ENCODE measurements at regions not wholly inside any gene's neighbourhood (a gene's known extent, or its start where the extent isn't known, plus 50 kb on each side); places are given as distances from the start of the nearest gene placed in this dataset.

GRCh38 chr11:23453522-23453921, 593.2 kb upstream of the CCDC179 start:
- TF ChIP-seq, protein P1, sequence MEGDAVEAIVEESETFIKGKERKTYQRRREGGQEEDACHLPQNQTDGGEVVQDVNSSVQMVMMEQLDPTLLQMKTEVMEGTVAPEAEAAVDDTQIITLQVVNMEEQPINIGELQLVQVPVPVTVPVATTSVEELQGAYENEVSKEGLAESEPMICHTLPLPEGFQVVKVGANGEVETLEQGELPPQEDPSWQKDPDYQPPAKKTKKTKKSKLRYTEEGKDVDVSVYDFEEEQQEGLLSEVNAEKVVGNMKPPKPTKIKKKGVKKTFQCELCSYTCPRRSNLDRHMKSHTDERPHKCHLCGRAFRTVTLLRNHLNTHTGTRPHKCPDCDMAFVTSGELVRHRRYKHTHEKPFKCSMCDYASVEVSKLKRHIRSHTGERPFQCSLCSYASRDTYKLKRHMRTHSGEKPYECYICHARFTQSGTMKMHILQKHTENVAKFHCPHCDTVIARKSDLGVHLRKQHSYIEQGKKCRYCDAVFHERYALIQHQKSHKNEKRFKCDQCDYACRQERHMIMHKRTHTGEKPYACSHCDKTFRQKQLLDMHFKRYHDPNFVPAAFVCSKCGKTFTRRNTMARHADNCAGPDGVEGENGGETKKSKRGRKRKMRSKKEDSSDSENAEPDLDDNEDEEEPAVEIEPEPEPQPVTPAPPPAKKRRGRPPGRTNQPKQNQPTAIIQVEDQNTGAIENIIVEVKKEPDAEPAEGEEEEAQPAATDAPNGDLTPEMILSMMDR (IDR thresholded peaks at IDR 0.05; ENCODE audit: unreplicated experiment): no peak
- Mint-ChIP-seq H3K27me3 (no peaks in the 10 kb centered on the region), H3K4me3 (ENCODE audit: low read depth) (no peak overlapping the region), H3K36me3 (ENCODE audit: insufficient read depth) (no peaks in the 10 kb centered on the region), H3K9me3 (ENCODE audit: low read depth) (peaks cover 6% of the 10 kb centered on the region), H3K27ac (peak overlapping the region; percentile 18), H3K4me1 (ENCODE audit: low read depth) (peaks cover 14% of the 10 kb centered on the region)
- DNase-seq (ENCODE audit: low spot score, unreplicated experiment): no peak

DNA sequence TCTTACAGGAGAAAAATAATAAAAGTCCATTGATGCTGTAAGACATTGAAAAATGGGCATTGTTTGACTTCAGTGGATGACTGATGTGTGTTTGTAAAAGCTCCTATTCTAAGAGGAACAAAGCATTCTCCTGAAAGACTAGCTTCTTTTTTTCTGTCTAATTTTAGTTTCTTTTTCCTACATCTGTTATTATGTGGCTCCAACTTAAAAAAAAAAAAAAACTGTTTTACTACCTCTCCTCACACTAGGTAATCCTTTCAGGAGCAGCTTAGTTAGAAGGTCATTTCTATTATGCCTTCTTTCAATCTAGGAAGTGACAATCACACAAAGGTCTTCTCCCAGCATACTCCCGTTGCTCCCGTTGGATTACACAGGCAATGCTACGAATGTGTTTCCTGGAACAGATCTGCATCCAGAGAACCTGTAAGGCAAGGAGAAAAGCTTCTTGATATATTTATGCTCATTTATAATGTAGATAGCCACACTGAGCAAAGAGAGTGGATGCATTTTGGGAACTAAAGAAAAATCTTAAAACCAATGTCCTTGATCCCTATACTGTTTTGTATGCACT, 595.1 kb upstream of the CCDC179 start:
- H3K9me3 Mint-ChIP-seq (ENCODE audit: low read depth): peaks cover 6% of the 10 kb centered on the region
- H3K27ac Mint-ChIP-seq: no peak overlapping the region
- no peak overlapping the region for H3K4me3 Mint-ChIP-seq (ENCODE audit: low read depth)

GRCh38 chr11:23457641-23458040, 597.4 kb upstream of the CCDC179 start:
- TF ChIP-seq, protein P1 (IDR thresholded peaks at IDR 0.05; ENCODE audit: unreplicated experiment): no peak
- DNase-seq (ENCODE audit: low spot score, unreplicated experiment): no peak
- Mint-ChIP-seq H3K27ac (no peak overlapping the region), H3K27me3 (no peaks in the 10 kb centered on the region), H3K36me3 (ENCODE audit: insufficient read depth) (no peaks in the 10 kb centered on the region), H3K9me3 (ENCODE audit: low read depth) (no peaks in the 10 kb centered on the region), H3K4me1 (ENCODE audit: low read depth) (peaks cover 14% of the 10 kb centered on the region), H3K4me3 (ENCODE audit: low read depth) (no peak overlapping the region)

More for the DNA sequence above, 595.1 kb upstream of the CCDC179 start:
- TF ChIP-seq, protein P1 (IDR thresholded peaks at IDR 0.05; ENCODE audit: unreplicated experiment): no peak
- Mint-ChIP-seq H3K4me1 (ENCODE audit: low read depth) (peaks cover 14% of the 10 kb centered on the region), H3K27me3 (no peaks in the 10 kb centered on the region), H3K36me3 (ENCODE audit: insufficient read depth) (no peaks in the 10 kb centered on the region)
- no peak for DNase-seq (ENCODE audit: low spot score, unreplicated experiment)

GRCh38 chr11:23471878-23472277, 611.6 kb upstream of the CCDC179 start:
- Mint-ChIP-seq H3K27ac (no peak overlapping the region), H3K4me1 (ENCODE audit: low read depth) (peaks cover 1% of the 10 kb centered on the region)

DNA sequence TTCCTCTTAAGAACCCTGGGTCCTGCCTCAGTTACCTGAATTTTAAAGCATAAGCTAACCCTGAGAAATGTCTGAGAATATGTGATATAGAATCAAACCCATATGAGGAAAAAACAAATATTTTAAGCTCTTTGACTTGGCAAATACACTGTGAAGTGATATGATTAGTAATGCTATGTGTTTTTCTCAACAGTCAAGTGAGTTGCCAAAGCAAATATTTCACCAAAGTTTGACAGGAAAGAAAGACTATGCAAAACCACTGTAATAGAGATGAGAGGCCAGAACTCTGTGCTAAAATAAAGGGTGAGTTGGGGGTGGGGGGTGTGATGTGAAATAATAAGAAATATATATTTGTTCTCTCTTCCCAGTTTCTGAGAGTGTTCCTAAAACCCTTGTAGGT, 613.5 kb upstream of the CCDC179 start:
- H3K4me1 Mint-ChIP-seq (ENCODE audit: low read depth): peaks cover 10% of the 10 kb centered on the region
- H3K27ac Mint-ChIP-seq: no peak overlapping the region
- H3K36me3 Mint-ChIP-seq (ENCODE audit: insufficient read depth): no peaks in the 10 kb centered on the region
- H3K9me3 Mint-ChIP-seq (ENCODE audit: low read depth): no peaks in the 10 kb centered on the region
- H3K4me3 Mint-ChIP-seq (ENCODE audit: low read depth): no peak overlapping the region
- H3K27me3 Mint-ChIP-seq: no peaks in the 10 kb centered on the region
- TF ChIP-seq, protein P1 (IDR thresholded peaks at IDR 0.05; ENCODE audit: unreplicated experiment): no peak
- no peak for DNase-seq (ENCODE audit: low spot score, unreplicated experiment)

More at GRCh38 chr11:23471878-23472277, 611.6 kb upstream of the CCDC179 start:
- Mint-ChIP-seq H3K27me3 (no peaks in the 10 kb centered on the region), H3K9me3 (ENCODE audit: low read depth) (no peaks in the 10 kb centered on the region), H3K4me3 (ENCODE audit: low read depth) (no peak overlapping the region), H3K36me3 (ENCODE audit: insufficient read depth) (no peaks in the 10 kb centered on the region)
- DNase-seq (ENCODE audit: low spot score, unreplicated experiment): no peak
- TF ChIP-seq, protein P1 (IDR thresholded peaks at IDR 0.05; ENCODE audit: unreplicated experiment): no peak

Measured in progenitor cell of endocrine pancreas (in vitro differentiated cells).